H9 (cell line): ENCODE measurements at regions not wholly inside any gene's neighbourhood (a gene's known extent, or its start where the extent isn't known, plus 50 kb on each side); places are given as distances from the start of the nearest gene placed in this dataset.

ENCODE experiments used
- DNase-seq: peaks from one replicate; pipeline ENCODE4 v3.0.0-alpha.2; 2017
- H2AFZ ChIP-seq: one replicate; pipeline ENCODE4 v1.6.1; 2013; ENCODE audit warnings: mild to moderate bottlenecking, low read length, control low read depth, moderate library complexity
- H2AK5ac ChIP-seq: 2 replicates; pipeline ENCODE4 v1.6.1; 2013; ENCODE audit warnings: low read length, control low read depth, mixed read lengths; ENCODE audit not compliant: insufficient read length
- H2BK120ac ChIP-seq: one replicate; pipeline ENCODE4 v1.6.1; 2013; ENCODE audit warnings: low read depth, mild to moderate bottlenecking, low read length, control low read depth, inconsistent platforms; ENCODE audit not compliant: poor library complexity, severe bottlenecking
- H2BK12ac ChIP-seq: 2 replicates; pipeline ENCODE4 v1.6.1; 2013; ENCODE audit warnings: low read length, control low read depth, mixed read lengths, low read depth; ENCODE audit not compliant: insufficient read length
- H2BK15ac ChIP-seq: 2 replicates; pipeline ENCODE4 v1.6.1; 2013; ENCODE audit warnings: low read depth, low read length, control low read depth
- H2BK20ac ChIP-seq: one replicate; pipeline ENCODE4 v1.6.1; 2013; ENCODE audit warnings: low read depth, mild to moderate bottlenecking, low read length, control low read depth, inconsistent platforms; ENCODE audit not compliant: poor library complexity, severe bottlenecking
- H2BK5ac ChIP-seq: 2 replicates; pipeline ENCODE4 v1.6.1; 2013; ENCODE audit warnings: low read length, control low read depth, mixed read lengths; ENCODE audit not compliant: insufficient read length
- H3K14ac ChIP-seq: 2 replicates; pipeline ENCODE4 v1.6.1; 2013; ENCODE audit warnings: low read length, control low read depth; ENCODE audit not compliant: insufficient read depth
- H3K18ac ChIP-seq: 2 replicates; pipeline ENCODE4 v1.6.1; 2013; ENCODE audit warnings: low read depth, mild to moderate bottlenecking, mixed read lengths, low read length, control low read depth; ENCODE audit not compliant: insufficient read length
- H3K23ac ChIP-seq: 2 replicates; pipeline ENCODE4 v1.6.1; 2013; ENCODE audit warnings: low read length, control low read depth, mixed read lengths, low read depth; ENCODE audit not compliant: insufficient read length
- H3K23me2 ChIP-seq: 2 replicates; pipeline ENCODE4 v1.6.1; 2013; ENCODE audit warnings: low read depth, mild to moderate bottlenecking, mixed read lengths, low read length, control low read depth; ENCODE audit not compliant: insufficient read length, poor library complexity, severe bottlenecking
- H3K27ac ChIP-seq: 2 replicates; pipeline ENCODE4 v1.5.1; 2013; ENCODE audit warnings: low read length, control low read depth, mixed read lengths, low read depth; ENCODE audit not compliant: insufficient read length
- H3K27me3 ChIP-seq: 2 replicates; pipeline ENCODE4 v1.6.1; 2013; ENCODE audit warnings: low read length, control low read depth, inconsistent platforms; ENCODE audit not compliant: insufficient read depth
- H3K4ac ChIP-seq: 2 replicates; pipeline ENCODE4 v1.6.1; 2013; ENCODE audit warnings: low read depth, mild to moderate bottlenecking, control low read depth, inconsistent platforms, low read length, moderate library complexity
- H3K4me1 ChIP-seq: 2 replicates; pipeline ENCODE4 v1.6.1; 2013; ENCODE audit warnings: low read length, control low read depth, inconsistent platforms; ENCODE audit not compliant: insufficient read depth
- H3K4me2 ChIP-seq: 2 replicates; pipeline ENCODE4 v1.6.1; 2013; ENCODE audit warnings: low read length, control low read depth, mixed read lengths; ENCODE audit not compliant: insufficient read length, insufficient read depth
- H3K56ac ChIP-seq: 2 replicates; pipeline ENCODE4 v1.6.1; 2013; ENCODE audit warnings: low read depth, mild to moderate bottlenecking, mixed read lengths, low read length, control low read depth; ENCODE audit not compliant: insufficient read length
- H3K79me1 ChIP-seq: 2 replicates; pipeline ENCODE4 v1.6.1; 2013; ENCODE audit warnings: low read depth, mild to moderate bottlenecking, moderate library complexity, low read length, control low read depth, inconsistent platforms; ENCODE audit not compliant: insufficient read depth, poor library complexity, severe bottlenecking
- H3K79me2 ChIP-seq: 2 replicates; pipeline ENCODE4 v1.6.1; 2013; ENCODE audit warnings: low read length, control low read depth, inconsistent platforms; ENCODE audit not compliant: insufficient read depth
- H3K9ac ChIP-seq: 2 replicates; pipeline ENCODE4 v1.6.1; 2013; ENCODE audit warnings: low read length, control low read depth, mixed read lengths; ENCODE audit not compliant: insufficient read length; ENCODE audit errors: extremely low read depth
- H3K9me3 ChIP-seq: one replicate; pipeline ENCODE4 v1.6.1; 2013; ENCODE audit warnings: low read depth, low read length, inconsistent platforms; ENCODE audit not compliant: control insufficient read depth
- H3T11ph ChIP-seq: one replicate; pipeline ENCODE4 v1.6.1; 2013; ENCODE audit warnings: mild to moderate bottlenecking, low read length, control low read depth, inconsistent platforms
- H4K20me1 ChIP-seq: one replicate; pipeline ENCODE4 v1.6.1; 2013; ENCODE audit not compliant: control insufficient read depth, insufficient read length, insufficient read depth
- H4K5ac ChIP-seq: 2 replicates; pipeline ENCODE4 v1.6.1; 2013; ENCODE audit warnings: low read depth, mild to moderate bottlenecking, mixed read lengths, low read length, control low read depth; ENCODE audit not compliant: insufficient read length
- H4K8ac ChIP-seq: replicated peaks from 2 replicates; pipeline ENCODE4 v1.6.1; 2013; ENCODE audit warnings: low read length, control low read depth, mixed read lengths, low read depth; ENCODE audit not compliant: insufficient read length
- H4K91ac ChIP-seq: 2 replicates; pipeline ENCODE4 v1.6.1; 2013; ENCODE audit warnings: low read depth, mild to moderate bottlenecking, moderate library complexity, mixed read lengths, low read length, control low read depth; ENCODE audit not compliant: insufficient read length
- H3K27ac Mint-ChIP-seq, 3 experiments: 2 replicates in 2 of 3; 3 replicates in 1 of 3; pipeline ENCODE4 v1.8.0; 2020 to 2021; ENCODE audit warnings: mixed read lengths in 3 of 3, mild to moderate bottlenecking in 1 of 3, moderate library complexity in 1 of 3
- H3K27me3 Mint-ChIP-seq: 2 replicates; pipeline ENCODE4 v1.8.0; 2021; ENCODE audit warnings: low read depth, mild to moderate bottlenecking, moderate library complexity, mixed read lengths
- H3K36me3 Mint-ChIP-seq, 3 experiments: 2 replicates in 2 of 3; 3 replicates in 1 of 3; pipeline ENCODE4 v1.8.0; 2020 to 2021; ENCODE audit warnings: low read depth in 3 of 3, mixed read lengths in 3 of 3; ENCODE audit not compliant: insufficient read depth in 1 of 3
- H3K4me1 Mint-ChIP-seq, 2 experiments: 2 replicates each; pipeline ENCODE4 v1.8.0; 2020; ENCODE audit warnings: mixed read lengths in 2 of 2
- H3K4me3 Mint-ChIP-seq, 2 experiments: 2 replicates in 1 of 2; 3 replicates in 1 of 2; pipeline ENCODE4 v1.8.0; 2020 to 2021; ENCODE audit warnings: mild to moderate bottlenecking in 2 of 2, mixed read lengths in 2 of 2, moderate library complexity in 1 of 2
- H3K9me3 Mint-ChIP-seq, 2 experiments: 2 replicates in 1 of 2; 3 replicates in 1 of 2; pipeline ENCODE4 v1.8.0; 2020; ENCODE audit warnings: mild to moderate bottlenecking in 2 of 2, mixed read lengths in 2 of 2, moderate library complexity in 1 of 2
- WGBS: extraction: QIAGEN DNeasy Blood & Tissue Kit; methylation state at CpG from one replicate; pipeline ENCODE4 v1.1.7; 2013; ENCODE audit warnings: missing lambda C conversion rate, low lambda C conversion rate, mixed read lengths; ENCODE audit not compliant: insufficient read length; ENCODE audit errors: extremely low coverage; 5-methylcytosine and 5-hydroxymethylcytosine counted together
- TF ChIP-seq, protein P1 (sequence below): fragments of 200-600 bp; sonication (generic); conservative IDR thresholded peaks from 3 replicates; pipeline ENCODE4 v1.8.0; 2021; ENCODE audit warnings: antibody characterized with exemption, mild to moderate bottlenecking

DNA sequence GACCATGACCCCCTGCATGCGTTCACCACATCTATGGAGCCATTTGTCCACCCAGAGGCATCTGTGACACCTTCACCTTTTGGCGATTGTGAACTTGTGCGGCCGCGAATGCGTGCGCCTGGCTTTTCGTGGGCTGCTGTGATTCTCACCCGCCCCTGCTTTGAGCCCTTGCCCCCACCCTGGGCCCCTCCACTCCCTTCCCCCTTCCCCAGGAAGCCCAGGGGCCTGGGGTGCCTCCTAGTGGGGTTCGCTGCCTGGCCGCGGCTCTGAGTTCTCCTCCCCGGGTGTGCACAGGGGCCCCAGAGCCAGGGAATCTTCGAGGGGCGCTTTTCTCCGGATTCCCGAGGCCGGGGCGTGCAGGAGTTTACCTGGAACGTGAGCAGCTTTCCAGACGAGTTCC is 97.9 kb upstream of the ACTRT2 start:
- peak overlapping the region in 1 of 3 experiments; percentile 71; a peak in 1 of 7 replicates for H3K27ac Mint-ChIP-seq
- WGBS = no CpG with 5 or more reads among the region's 21 CpGs

More for the DNA sequence above, 97.9 kb upstream of the ACTRT2 start:
- no peak overlapping the region for H2BK20ac ChIP-seq
- Mint-ChIP-seq H3K4me1 (no peaks in the 10 kb centered on the region), H3K9me3 (peaks cover 16 to 71% of the 10 kb centered on the region in 2 experiments; a peak in 4 of 5 replicates), H3K36me3 (peaks cover 0 to 29% (median 2%) of the 10 kb centered on the region in 3 experiments; a peak in 2 of 7 replicates), H3K27me3 (peaks cover 3% of the 10 kb centered on the region), H3K4me3 (no peak overlapping the region)
- H3K14ac ChIP-seq = no peak overlapping the region
- H3K18ac ChIP-seq = no peak overlapping the region
- no peaks in the 10 kb centered on the region for H3K4me1 ChIP-seq
- H3K27me3 ChIP-seq = no peaks in the 10 kb centered on the region
- H3T11ph ChIP-seq = no peak overlapping the region
- no peak overlapping the region for H4K8ac ChIP-seq
- H3K27ac ChIP-seq = no peak overlapping the region
- no peak overlapping the region for H2BK12ac ChIP-seq
- H3K4ac ChIP-seq = no peak overlapping the region
- H4K91ac ChIP-seq = no peak overlapping the region
- H2BK5ac ChIP-seq = no peak overlapping the region
- no peaks in the 10 kb centered on the region for H3K79me2 ChIP-seq
- no peaks in the 10 kb centered on the region for H3K23me2 ChIP-seq
- no peak overlapping the region for H2AK5ac ChIP-seq
- H3K9me3 ChIP-seq = peaks cover 72% of the 10 kb centered on the region
- H2AFZ ChIP-seq = no peak overlapping the region
- H3K56ac ChIP-seq = no peak overlapping the region
- no peak overlapping the region for H4K5ac ChIP-seq
- no peaks in the 10 kb centered on the region for H4K20me1 ChIP-seq
- H3K79me1 ChIP-seq = no peaks in the 10 kb centered on the region
- TF ChIP-seq, protein P1, sequence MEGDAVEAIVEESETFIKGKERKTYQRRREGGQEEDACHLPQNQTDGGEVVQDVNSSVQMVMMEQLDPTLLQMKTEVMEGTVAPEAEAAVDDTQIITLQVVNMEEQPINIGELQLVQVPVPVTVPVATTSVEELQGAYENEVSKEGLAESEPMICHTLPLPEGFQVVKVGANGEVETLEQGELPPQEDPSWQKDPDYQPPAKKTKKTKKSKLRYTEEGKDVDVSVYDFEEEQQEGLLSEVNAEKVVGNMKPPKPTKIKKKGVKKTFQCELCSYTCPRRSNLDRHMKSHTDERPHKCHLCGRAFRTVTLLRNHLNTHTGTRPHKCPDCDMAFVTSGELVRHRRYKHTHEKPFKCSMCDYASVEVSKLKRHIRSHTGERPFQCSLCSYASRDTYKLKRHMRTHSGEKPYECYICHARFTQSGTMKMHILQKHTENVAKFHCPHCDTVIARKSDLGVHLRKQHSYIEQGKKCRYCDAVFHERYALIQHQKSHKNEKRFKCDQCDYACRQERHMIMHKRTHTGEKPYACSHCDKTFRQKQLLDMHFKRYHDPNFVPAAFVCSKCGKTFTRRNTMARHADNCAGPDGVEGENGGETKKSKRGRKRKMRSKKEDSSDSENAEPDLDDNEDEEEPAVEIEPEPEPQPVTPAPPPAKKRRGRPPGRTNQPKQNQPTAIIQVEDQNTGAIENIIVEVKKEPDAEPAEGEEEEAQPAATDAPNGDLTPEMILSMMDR = no peak
- no peak overlapping the region for H3K9ac ChIP-seq
- no peak overlapping the region for H3K4me2 ChIP-seq
- H2BK120ac ChIP-seq = no peak overlapping the region
- no peak for DNase-seq
- H3K23ac ChIP-seq = no peak overlapping the region
- H2BK15ac ChIP-seq = no peak overlapping the region
